K562 (cell line): ENCODE measurements at regions not wholly inside any gene's neighbourhood (a gene's known extent, or its start where the extent isn't known, plus 50 kb on each side); places are given as distances from the start of the nearest gene placed in this dataset.

Source experiments
- FOXJ3 ChIP-seq: sonication (generic); formaldehyde crosslinking; IDR thresholded peaks from 2 replicates; pipeline ENCODE4 v1.4.0; 2020; ENCODE audit warnings: mild to moderate bottlenecking, missing genetic modification reagents
- GTF2A2 ChIP-seq: IDR thresholded peaks from 2 replicates; pipeline ENCODE4 v1.6.1; 2016; ENCODE audit warnings: mild to moderate bottlenecking, missing genetic modification characterization, missing compliant biosample characterization
- JUND ChIP-seq, 2 experiments: IDR thresholded peaks; 2 replicates in 1 of 2; 3 replicates in 1 of 2; pipeline ENCODE4 v1.6.1; 2011; ENCODE audit warnings: borderline replicate concordance in 2 of 2, low read depth in 2 of 2, low read length in 2 of 2, improper control_type of control experiment in 1 of 2, missing biosample characterization in 1 of 2, missing genetic modification characterization in 1 of 2, missing genetic modification reagents in 1 of 2
- KHSRP ChIP-seq: fragments of 450-650 bp; IDR thresholded peaks from 2 replicates; pipeline ENCODE4 v1.6.1; 2017
- NR3C1 ChIP-seq: sonication (generic); formaldehyde crosslinking; IDR thresholded peaks from 2 replicates; pipeline ENCODE4 v1.8.1; 2022; ENCODE audit warnings: missing genetic modification reagents
- PHTF2 ChIP-seq: fragments of 250-450 bp; sonication (Bioruptor Pico); IDR thresholded peaks from 2 replicates; pipeline ENCODE4 v1.5.0; 2021; ENCODE audit warnings: mild to moderate bottlenecking
- PRPF4 ChIP-seq: fragments of 200-400 bp; formaldehyde crosslinking; IDR thresholded peaks from one replicate; pipeline ENCODE4 v1.6.1; 2017; ENCODE audit warnings: low read length, low read depth, mild to moderate bottlenecking; ENCODE audit not compliant: insufficient read depth, poor library complexity, severe bottlenecking
- RBM14 ChIP-seq: fragments of 200-400 bp; formaldehyde crosslinking; IDR thresholded peaks from 2 replicates; pipeline ENCODE4 v1.6.1; 2018; ENCODE audit warnings: low read depth, mild to moderate bottlenecking, low read length, moderate library complexity, borderline replicate concordance; ENCODE audit not compliant: insufficient read depth
- SMAD4 ChIP-seq: fragments of 250-450 bp; sonication (Bioruptor Pico); conservative IDR thresholded peaks from 2 replicates; pipeline ENCODE4 v1.8.0; 2021; ENCODE audit warnings: inconsistent platforms, mild to moderate bottlenecking, moderate library complexity
- TAF7 ChIP-seq: fragments of 450-650 bp; IDR thresholded peaks from 2 replicates; pipeline ENCODE4 v1.6.1; 2016; ENCODE audit warnings: missing genetic modification characterization, missing compliant biosample characterization
- TFAM ChIP-seq: fragments of 250-450 bp; sonication (Bioruptor Pico); conservative IDR thresholded peaks from 2 replicates; pipeline ENCODE4 v1.5.0; 2021; ENCODE audit warnings: mild to moderate bottlenecking, moderate library complexity
- ZEB2 ChIP-seq: fragments of 450-650 bp; IDR thresholded peaks from 2 replicates; pipeline ENCODE4 v1.6.1; 2016
- ZNF174 ChIP-seq: fragments of 250-450 bp; sonication (Bioruptor Pico); IDR thresholded peaks from 2 replicates; pipeline ENCODE4 v1.4.0; 2020; ENCODE audit warnings: mild to moderate bottlenecking
- ZNF644 ChIP-seq: fragments of 200-800 bp; sonication (Bioruptor generic); IDR thresholded peaks from 2 replicates; pipeline ENCODE4 v1.6.1; 2016; ENCODE audit warnings: low read depth, missing genetic modification characterization, missing compliant biosample characterization
- TF ChIP-seq, protein P1 (sequence below): fragments of 200-800 bp; sonication (Bioruptor generic); IDR thresholded peaks from 2 replicates; pipeline ENCODE4 v1.6.1; 2016; ENCODE audit warnings: missing genetic modification characterization, missing compliant biosample characterization
- TF ChIP-seq, protein P2 (sequence below): sonication (generic); formaldehyde crosslinking; IDR thresholded peaks from 2 replicates; pipeline ENCODE4 v1.8.0; 2022; ENCODE audit warnings: missing genetic modification reagents, mild to moderate bottlenecking, moderate library complexity, borderline replicate concordance
- TF ChIP-seq, protein P3 (sequence below), 2 experiments: IDR thresholded peaks in 1 of 2; conservative IDR thresholded peaks in 1 of 2; 2 replicates each; pipeline ENCODE4 v1.6.1; 2016; ENCODE audit warnings: low read depth in 2 of 2, mild to moderate bottlenecking in 1 of 2, missing compliant biosample characterization in 1 of 2, missing genetic modification characterization in 1 of 2, moderate library complexity in 1 of 2
- TF ChIP-seq, protein P4 (sequence below), 3 experiments: fragments of 200-800 bp in 1 of 3; sonication (Bioruptor generic) in 1 of 3; sonication (generic) in 1 of 3; formaldehyde crosslinking in 1 of 3; IDR thresholded peaks; 2 replicates each; pipeline versions ENCODE4 v1.6.1 to v1.8.0; 2016 to 2022; ENCODE audit warnings: mild to moderate bottlenecking in 2 of 3, missing compliant biosample characterization in 2 of 3, missing genetic modification characterization in 2 of 3, missing genetic modification reagents in 1 of 3

DNA sequence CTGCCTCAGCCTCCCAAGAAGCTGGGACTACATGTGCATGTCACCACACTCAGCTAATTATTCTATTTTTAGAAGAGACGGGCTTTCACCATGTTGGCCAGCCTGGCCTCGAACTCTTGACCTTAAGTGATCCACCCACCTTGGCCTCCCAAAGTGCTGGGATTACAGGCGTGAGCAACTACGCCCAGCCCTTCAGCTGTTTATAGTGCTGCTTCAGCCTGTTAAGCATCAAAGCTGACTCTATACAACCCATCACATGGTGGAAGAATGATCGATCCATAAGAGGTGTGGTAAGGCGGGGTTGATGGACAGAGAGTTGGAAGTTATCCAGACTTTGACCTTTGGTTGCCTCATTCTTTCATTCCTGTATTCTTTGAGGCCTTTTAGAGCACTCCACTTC, 56.2 kb upstream of the RAPGEF2 start (continued):
- TF ChIP-seq JUND (IDR thresholded peaks at IDR 0.05; ENCODE audit: borderline replicate concordance, low read depth, low read length) (0 out of 2 replicates have a peak, but pooled peaks have one; percentile 6), JUND (tag; IDR thresholded peaks at IDR 0.05; ENCODE audit: borderline replicate concordance, low read depth, low read length) (no peak), ZNF644 (no peak), GTF2A2 (tag) (no peak), TFAM (CRISPR knock-in tag) (no peak), TAF7 (tag) (no peak), ZEB2 (no peak), PHTF2 (CRISPR knock-in tag) (no peak), ZNF174 (CRISPR knock-in tag) (no peak), PRPF4 (no peak), KHSRP (no peak), SMAD4 (CRISPR knock-in tag) (peak; percentile 58), RBM14 (no peak), NR3C1 (CRISPR knock-in tag) (no peak), FOXJ3 (CRISPR knock-in tag) (no peak)
- TF ChIP-seq, protein P1, sequence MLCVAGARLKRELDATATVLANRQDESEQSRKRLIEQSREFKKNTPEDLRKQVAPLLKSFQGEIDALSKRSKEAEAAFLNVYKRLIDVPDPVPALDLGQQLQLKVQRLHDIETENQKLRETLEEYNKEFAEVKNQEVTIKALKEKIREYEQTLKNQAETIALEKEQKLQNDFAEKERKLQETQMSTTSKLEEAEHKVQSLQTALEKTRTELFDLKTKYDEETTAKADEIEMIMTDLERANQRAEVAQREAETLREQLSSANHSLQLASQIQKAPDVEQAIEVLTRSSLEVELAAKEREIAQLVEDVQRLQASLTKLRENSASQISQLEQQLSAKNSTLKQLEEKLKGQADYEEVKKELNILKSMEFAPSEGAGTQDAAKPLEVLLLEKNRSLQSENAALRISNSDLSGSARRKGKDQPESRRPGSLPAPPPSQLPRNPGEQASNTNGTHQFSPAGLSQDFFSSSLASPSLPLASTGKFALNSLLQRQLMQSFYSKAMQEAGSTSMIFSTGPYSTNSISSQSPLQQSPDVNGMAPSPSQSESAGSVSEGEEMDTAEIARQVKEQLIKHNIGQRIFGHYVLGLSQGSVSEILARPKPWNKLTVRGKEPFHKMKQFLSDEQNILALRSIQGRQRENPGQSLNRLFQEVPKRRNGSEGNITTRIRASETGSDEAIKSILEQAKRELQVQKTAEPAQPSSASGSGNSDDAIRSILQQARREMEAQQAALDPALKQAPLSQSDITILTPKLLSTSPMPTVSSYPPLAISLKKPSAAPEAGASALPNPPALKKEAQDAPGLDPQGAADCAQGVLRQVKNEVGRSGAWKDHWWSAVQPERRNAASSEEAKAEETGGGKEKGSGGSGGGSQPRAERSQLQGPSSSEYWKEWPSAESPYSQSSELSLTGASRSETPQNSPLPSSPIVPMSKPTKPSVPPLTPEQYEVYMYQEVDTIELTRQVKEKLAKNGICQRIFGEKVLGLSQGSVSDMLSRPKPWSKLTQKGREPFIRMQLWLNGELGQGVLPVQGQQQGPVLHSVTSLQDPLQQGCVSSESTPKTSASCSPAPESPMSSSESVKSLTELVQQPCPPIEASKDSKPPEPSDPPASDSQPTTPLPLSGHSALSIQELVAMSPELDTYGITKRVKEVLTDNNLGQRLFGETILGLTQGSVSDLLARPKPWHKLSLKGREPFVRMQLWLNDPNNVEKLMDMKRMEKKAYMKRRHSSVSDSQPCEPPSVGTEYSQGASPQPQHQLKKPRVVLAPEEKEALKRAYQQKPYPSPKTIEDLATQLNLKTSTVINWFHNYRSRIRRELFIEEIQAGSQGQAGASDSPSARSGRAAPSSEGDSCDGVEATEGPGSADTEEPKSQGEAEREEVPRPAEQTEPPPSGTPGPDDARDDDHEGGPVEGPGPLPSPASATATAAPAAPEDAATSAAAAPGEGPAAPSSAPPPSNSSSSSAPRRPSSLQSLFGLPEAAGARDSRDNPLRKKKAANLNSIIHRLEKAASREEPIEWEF (CRISPR knock-in tag) = no peak
- TF ChIP-seq, protein P2, sequence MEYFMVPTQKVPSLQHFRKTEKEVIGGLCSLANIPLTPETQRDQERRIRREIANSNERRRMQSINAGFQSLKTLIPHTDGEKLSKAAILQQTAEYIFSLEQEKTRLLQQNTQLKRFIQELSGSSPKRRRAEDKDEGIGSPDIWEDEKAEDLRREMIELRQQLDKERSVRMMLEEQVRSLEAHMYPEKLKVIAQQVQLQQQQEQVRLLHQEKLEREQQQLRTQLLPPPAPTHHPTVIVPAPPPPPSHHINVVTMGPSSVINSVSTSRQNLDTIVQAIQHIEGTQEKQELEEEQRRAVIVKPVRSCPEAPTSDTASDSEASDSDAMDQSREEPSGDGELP = peak; percentile 58; the same call in 1 of the 2 replicates
- TF ChIP-seq, protein P3, sequence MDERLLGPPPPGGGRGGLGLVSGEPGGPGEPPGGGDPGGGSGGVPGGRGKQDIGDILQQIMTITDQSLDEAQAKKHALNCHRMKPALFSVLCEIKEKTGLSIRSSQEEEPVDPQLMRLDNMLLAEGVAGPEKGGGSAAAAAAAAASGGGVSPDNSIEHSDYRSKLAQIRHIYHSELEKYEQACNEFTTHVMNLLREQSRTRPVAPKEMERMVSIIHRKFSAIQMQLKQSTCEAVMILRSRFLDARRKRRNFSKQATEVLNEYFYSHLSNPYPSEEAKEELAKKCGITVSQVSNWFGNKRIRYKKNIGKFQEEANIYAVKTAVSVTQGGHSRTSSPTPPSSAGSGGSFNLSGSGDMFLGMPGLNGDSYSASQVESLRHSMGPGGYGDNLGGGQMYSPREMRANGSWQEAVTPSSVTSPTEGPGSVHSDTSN (CRISPR knock-in tag; IDR thresholded peaks at IDR 0.05; ENCODE audit: low read depth) = no peak
- TF ChIP-seq, protein P3 (tag; conservative IDR thresholded peaks at IDR 0.05; ENCODE audit: low read depth) = peak; percentile 78
- TF ChIP-seq, protein P4, sequence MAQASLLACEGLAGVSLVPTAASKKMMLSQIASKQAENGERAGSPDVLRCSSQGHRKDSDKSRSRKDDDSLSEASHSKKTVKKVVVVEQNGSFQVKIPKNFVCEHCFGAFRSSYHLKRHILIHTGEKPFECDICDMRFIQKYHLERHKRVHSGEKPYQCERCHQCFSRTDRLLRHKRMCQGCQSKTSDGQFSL (CRISPR knock-in tag; IDR thresholded peaks at IDR 0.05) = no peak
- TF ChIP-seq, protein P4 (tag; IDR thresholded peaks at IDR 0.05) = no peak
